HG03575 (cell line): ENCODE measurements at regions not wholly inside any gene's neighbourhood (a gene's known extent, or its start where the extent isn't known, plus 50 kb on each side); places are given as distances from the start of the nearest gene placed in this dataset.
"Not testable (repeated sequence)": the region's sequence is repeated elsewhere in the genome, so short reads cannot be mapped to it uniquely, and the experiment has no call there.

Experiments
- ATAC-seq: cut with Tn5 transposase; IDR thresholded peaks from one replicate; pipeline ENCODE4 v1.9.1; 2021; ENCODE audit not compliant: unreplicated experiment, insufficient number of reproducible peaks, low FRiP score; ENCODE audit errors: extremely low read depth

DNA sequence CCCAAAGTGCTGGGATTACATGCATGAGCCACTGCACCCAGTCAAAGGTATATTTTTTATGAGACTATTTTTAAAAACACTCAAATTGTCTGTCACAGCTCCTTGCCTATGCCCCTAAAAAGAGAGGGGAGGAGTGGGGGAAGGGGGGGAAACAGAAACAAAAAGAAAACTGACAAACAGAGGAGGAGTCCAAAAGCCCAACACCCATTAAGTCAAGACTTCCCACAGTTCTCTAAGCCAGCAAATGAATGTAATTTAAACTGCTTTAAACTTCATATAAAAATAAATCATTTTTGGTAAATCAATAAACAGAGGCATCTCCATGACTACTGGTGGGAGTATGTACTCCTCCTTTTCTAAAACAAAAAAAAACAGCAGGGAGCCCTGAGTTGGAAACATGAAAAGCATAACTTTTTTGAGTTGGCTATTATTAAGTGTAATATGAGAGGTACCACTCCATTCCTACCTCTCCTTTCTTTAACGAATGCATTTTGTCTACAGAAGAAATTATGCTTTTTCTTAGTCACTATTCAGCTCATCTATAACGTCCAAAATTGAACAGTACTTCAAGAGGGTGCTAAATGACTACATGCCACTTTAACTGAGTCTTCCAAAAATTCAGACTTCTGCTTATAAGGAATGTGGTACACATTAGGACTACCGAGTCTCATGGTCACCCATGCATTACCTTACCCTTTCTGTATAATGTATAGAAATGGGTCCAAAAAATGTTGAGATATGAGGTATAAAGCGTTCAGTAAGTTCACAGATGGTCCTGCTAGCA lies 119.0 kb upstream of the PRSS16 start:
- no peak for ATAC-seq

DNA sequence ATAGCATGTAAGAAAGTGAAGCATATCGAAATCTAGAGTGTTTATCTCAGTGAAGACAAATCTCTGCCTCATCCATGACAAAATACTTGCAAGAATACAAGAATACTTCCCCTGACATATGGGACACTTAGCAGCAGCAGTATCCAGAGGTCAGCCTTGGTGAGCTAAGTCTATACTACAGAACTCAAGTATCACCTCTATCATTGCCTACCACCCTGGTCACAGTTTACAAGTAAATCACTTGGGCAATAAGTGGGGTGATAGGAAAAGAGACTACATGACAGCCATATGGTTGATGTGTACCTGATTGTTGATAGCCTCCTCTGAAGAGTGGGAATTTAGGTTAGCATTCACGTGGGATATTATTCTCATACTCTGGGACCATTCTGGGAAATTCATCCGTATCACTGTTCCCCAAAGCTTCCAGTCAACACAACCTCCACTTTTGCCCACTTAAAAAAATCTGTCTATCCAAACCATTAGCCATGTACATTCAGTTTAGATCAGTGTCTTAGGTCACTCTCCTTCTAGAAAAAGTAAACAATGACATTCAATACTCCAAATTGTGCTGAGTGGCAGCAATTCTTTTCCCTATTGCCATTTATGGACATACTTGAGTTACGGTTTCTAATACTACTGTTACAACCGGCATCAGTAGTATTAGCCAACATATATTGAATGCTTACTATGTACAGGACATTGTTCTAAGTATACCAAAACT lies 118.2 kb upstream of the PRSS16 start:
- no peak for ATAC-seq

DNA sequence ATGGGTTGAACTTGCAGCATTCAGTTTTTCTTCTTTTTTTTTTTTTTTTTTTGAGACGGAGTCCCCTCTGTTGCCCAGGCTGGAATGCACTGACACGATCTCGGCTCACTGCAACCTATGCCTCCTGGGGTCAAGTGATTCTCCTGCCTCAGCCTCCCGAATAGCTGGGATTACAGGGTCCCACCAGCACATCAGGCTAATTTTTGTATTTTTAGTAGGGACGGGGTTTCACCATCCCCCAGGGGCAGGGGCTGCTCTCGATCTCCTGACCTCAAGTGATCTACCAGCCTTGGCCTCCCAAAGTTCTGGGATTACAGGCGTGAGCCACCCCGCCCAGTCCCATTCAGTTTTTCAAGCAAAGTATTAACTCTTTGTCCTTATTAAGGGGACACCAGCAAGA lies 117.6 kb upstream of the PRSS16 start:
- no peak for ATAC-seq

DNA sequence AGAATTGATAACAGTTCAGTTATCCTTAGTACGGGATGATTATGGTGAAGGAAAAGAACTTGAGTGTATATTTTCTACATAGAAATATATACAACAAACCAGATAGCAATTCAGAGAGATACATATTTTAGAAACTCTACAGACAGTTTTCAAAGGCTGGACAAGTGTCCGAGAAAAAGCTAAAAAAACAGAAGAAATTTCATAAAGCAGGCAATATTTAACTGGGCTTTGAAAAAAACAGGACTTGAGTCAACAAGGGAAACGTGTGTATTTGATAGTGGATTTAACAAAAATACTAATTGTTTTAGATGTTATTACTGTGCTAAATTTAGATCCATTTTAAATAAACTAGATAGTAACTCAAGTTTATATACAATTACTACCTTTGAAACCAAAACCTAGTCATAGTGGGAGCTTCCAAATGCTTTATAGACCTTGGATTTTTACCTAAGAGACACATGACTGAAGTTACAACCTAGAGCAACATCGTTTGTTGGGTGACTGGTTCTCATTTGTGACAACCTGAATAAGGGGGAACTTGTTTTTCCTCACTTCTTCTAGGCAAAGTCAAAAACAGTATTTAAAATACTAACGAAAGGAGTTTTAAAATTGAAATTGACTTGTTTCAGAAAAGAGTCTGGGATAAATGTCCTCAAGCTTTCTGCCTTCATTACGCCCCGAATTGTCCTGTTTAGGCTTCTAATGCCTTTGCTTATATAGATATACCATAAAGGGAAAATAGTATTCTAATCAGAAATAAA lies 116.7 kb upstream of the PRSS16 start:
- ATAC-seq = no peak

DNA sequence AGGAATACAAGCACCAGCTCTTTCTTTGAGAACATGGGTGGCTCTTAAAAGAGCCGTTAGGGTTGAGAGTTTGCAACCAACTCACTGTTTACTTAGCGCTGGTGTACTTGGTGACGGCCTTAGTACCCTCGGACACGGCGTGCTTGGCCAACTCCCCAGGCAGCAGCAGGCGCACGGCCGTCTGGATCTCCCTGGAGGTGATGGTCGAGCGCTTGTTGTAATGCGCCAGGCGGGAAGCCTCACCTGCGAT lies 115.3 kb upstream of the PRSS16 start:
- ATAC-seq = not testable (repeated sequence)

DNA sequence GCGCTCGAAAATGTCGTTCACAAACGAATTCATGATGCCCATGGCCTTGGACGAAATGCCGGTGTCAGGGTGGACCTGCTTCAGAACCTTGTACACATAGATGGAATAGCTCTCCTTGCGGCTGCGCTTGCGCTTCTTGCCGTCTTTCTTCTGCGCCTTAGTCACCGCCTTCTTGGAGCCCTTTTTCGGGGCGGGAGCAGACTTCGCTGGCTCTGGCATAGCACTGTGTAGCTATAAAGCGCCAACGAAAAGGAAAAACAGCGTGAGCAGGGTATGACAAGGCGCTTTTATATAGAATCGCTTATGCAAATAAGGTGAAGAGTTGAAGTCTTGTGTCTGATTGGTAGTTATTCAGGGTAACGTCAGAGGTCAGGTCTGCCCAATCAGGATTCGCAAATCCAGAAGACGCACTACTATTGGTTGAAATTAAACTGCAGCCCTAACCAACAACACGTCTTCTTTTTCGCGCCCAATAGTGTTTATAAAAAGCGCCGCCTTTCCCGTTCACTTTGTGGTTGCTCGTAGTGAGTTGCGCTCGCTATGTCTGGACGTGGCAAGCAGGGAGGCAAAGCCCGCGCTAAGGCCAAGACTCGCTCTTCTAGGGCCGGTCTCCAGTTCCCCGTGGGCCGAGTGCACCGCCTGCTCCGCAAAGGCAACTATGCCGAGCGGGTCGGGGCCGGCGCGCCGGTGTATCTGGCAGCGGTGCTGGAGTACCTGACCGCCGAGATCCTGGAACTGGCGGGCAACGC lies 114.8 kb upstream of the PRSS16 start:
- peak; percentile 43 for ATAC-seq

DNA sequence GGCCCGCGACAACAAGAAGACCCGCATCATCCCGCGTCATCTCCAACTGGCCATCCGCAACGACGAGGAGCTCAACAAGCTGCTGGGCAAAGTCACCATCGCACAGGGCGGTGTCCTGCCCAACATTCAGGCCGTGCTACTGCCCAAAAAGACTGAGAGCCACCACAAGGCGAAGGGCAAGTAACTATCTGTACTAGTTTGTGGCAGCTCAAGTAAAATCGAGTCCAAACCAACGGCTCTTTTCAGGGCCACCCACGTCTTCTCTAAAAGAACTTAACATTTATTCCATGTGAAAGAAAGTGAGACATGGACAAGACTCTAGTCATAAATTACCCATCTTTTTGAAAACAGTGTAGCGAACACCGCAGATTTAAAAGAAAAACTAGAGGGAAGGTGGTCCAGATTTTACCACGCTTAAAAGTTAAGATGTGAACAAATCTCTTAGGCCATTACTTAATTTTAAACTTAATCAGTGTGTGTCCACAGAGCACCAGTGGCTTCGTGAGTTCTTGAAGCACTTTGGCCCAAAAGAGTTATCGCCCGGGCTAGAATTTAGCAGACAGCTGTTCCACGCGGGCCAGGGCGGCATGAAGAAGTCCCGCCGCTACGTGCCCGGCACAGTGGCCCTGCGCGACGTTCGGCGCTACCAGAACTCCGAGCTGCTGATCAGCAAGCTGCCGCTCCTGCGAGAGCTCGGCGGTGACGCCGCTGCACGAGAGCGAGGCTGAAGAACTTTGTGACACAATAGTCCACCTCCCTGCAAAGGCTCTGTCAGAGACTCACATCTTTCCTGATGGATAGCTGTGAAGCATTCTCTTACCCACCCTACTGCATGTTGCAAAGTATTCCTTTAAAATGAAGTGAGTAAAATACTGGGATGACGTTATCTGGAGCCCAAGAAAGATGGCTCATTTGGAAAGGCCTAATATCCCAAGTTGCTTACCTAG lies 113.9 kb upstream of the PRSS16 start:
- ATAC-seq = no peak

DNA sequence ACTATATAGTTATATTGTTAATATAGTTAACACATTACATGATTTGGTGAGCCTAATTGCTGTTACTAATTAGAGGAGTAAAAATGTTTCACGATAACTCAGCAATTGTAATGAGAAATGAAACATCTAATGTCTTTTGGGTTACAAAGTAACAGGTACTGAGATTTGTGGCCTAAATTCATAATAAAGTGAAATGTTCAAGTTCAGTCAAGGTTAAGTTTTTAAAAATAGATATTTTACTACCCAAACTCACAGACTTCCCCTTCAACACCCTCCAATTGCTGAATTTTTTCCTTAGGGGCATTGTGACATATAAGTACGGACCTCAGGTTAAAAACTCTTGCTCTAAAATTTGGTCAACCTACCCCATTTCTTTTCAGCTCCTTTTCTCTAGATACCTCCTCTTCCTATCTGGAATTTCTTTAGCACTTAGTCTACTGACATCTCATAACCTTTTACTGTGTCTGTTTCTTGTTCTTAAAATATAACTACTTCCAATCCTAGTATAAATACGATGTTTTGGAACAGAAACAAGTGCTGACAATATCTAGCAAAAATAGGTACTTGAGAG lies 112.3 kb upstream of the PRSS16 start:
- ATAC-seq = no peak

DNA sequence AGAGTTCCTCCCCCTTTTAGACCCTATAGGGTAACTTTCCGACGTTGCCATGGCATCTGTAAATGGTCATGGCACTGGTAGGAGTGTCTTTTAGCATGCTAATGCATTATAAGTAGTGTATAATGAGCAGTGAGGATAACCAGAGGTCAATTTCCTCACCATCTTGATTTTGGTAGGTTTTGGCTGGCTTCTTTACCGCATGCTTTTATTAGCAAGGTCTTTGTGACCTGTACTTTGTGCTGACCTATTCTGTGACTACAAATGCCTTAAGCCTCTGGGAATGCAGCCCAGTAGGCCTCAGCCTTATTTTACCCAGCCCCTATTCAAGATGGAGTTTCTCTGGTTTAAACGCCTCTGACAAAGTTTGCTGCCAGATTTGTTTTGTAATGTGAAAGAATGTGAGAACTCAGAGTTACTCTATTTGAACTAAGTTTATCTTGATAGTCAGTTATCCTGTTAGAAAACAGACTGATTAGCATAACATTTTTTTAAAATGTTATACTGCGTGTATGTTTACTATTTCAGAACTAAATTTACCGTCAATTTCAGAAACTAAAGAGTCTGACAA lies 111.3 kb upstream of the PRSS16 start:
- no peak for ATAC-seq

DNA sequence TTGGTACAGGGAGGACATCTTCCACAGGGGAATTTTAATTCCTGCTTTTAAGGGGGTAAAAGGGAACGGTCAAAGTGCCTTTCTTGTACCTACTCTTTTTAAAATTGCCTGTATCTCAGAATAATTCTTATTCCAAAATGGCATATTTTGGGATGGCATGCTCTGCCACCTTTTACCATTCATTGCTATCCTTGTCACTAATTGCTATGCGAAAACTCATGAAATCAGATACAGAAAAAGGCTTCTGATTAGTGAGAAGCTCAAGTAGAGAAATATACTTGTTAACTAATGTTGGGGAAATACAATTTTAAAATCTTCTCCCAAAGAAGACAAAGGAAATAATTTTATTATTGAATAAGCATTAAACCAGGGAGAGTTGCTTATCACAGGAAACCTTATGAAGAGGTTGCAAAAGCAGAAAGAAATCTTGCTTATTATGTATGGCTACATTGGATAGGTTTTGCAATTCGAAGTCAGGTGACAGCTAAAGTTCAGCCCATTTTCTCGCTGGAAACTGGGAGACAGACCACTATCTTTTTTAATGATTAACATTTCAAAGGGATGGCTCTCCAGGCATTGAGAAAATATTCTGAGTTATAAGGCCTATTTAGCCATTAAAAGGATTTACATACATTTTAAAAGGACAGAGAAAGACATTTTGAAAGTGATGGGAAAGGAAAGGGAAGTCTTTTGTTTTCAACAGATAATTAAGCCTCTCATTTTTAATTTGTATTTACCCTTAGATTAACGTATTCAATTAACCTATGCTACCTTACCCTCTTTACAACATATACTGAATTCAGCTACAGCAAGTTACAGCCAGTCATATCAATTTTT lies 110.3 kb upstream of the PRSS16 start:
- ATAC-seq = no peak

DNA sequence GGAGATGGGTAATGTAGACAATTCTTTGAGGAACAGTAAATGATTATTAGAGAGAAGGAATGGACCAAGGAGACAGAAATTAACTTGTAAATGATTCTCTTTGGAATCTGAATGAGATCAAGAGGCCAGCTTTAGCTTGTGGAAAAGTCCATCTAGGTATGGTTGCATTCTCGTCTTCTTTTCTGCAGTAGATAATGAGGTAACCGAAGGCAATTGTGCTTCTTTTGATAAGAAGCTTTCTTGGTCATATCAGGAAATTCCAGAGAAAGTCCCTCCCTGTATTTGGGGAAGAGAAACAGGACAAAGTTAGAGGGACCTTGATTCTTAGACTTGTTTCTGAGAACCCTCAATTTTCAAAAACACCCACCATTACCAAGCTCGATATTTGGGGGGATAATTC lies 109.1 kb upstream of the PRSS16 start:
- ATAC-seq = no peak

DNA sequence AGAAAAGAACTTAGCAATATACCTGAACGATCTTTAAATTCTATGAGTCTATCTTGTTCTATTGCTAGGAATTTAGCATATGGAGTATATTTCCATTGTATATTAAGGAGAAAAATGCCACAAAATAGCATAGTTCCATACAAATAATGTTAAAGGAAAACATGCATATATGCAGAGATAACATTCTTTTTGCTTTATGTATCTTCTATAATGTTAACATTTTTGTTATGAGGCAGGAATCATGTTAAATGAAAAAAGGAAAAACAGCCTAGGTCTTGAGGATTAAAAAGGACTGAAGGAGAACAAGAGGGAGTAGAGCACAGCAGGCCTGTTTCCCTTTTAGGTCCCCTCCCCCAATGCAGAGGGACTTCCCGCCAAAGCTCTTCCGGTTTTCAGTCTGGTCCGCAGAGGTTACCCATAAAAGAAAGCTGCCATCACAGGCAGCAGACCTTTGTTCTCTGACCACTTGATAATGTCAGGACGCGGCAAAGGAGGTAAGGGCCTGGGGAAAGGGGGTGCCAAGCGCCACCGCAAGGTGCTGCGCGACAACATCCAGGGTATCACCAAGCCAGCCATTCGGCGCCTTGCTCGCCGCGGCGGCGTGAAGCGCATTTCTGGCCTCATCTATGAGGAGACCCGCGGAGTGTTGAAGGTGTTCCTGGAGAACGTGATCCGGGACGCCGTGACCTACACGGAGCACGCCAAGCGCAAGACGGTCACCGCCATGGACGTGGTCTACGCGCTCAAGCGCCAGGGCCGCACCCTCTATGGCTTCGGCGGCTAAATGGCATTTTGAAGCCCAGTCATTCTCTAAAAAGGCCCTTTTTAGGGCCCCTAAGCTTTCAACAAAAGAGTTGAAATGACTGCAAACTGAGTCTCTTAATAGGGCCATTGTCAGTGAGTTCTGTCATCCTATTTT lies 108.4 kb upstream of the PRSS16 start:
- ATAC-seq = no peak

DNA sequence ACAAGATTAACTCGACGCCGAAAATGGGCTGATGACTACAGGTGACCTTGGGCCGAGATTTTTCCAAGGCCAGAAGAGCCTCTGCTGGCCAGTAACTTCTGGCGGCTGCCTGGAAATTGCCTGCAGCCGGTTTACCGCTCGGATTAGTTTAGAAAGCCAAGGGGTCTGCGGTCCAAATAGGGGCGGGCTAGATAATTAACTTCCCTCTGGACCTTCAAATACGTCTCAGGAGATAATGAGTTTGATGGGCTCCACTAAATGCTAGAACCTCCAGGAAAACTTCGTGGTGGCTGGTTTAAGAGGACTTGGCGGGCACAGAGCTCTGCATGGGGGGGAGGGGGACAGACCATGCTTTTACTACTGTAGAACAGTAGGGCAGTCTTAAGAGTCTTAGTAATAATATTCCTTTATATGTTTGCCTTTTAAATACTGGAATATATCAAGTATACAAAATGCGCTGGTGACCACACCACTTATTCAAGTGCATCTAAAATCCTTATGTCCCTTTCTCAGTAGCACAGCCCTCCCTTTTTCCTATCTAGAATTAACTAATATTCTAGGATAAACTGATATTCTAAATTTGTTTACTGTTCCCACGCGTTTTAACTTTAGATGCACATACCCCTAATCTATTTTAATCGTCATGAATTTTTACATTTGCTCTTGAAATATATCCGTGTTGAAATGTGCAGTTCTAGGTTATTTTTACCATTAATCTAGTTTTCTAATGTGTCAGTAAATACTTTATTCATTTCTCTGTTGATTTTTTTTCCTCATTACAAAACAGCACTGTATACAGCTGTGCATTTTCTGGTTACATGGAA lies 107.5 kb upstream of the PRSS16 start:
- ATAC-seq = no peak

DNA sequence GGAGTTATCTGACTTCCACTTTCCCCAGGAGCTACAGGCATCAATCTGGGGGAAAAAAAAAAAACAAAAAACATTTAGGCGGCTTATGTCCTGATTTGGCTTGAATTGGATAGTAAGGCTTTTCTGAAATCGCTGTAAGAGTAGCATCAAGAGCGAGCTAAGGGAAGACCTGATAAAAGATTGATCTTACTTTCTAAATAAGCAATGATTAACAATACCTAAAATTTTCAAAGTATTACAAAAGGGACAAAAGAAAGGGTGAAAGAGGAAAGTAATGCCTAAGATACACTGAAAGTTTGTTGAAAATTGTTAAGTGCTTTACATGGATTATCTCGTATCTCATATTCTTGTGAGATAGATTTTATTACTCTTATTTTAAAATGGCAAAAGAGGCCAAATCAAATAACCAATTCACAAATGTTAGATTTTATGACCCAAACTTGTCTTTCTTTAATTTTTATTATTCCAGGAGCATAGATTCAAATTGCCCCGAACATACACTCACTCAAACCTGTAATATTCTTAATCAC lies 106.4 kb upstream of the PRSS16 start:
- no peak for ATAC-seq

DNA sequence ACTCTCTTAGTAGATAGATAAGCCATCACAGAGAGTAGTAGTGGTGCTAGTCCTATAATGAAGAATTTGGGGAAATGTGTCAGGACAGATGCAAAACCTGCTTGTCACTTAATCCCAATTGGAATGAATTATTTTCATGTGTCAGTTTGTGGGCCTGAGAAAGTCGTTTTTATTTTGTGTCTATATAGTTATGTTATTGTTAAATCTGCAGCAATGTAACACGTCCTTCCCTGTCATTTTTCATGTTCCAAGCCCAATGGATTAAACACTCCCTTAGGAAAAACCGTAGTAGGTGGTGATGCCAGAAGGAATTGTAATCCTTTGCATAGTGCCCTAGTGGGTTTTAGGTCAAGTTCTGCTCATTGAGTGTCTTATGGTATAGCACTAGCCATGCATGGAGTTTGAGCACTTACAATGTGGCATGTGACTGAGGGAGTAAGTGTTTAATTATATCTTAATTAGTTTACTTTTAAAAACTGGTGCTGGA lies 105.9 kb upstream of the PRSS16 start:
- ATAC-seq = no peak
